H1 (cell line): ENCODE measurements at regions not wholly inside any gene's neighbourhood (a gene's known extent, or its start where the extent isn't known, plus 50 kb on each side); places are given as distances from the start of the nearest gene placed in this dataset.

ENCODE experiments used
- CTCF ChIA-PET: fragments of 300-600 bp; sonication (Branson Sonifier 250); formaldehyde crosslinking; loops from one replicate; lab custom pipeline; 2021; ENCODE audit not compliant: partially characterized antibody; lab: Charles Lee
- POLR2A ChIA-PET: fragments of 300-600 bp; sonication (Branson Sonifier 250); formaldehyde crosslinking; loops from one replicate; lab custom pipeline; 2021; ENCODE audit warnings: inconsistent platforms; ENCODE audit not compliant: partially characterized antibody; lab: Charles Lee
- DNase-seq, 2 experiments: peaks; one replicate each; pipeline versions ENCODE4 v3.0.0 to v3.0.0-alpha.2; 2010 to 2022; ENCODE audit warnings: low spot score in 2 of 2, low read depth in 1 of 2, mixed read lengths in 1 of 2
- FAIRE-seq: peaks from 2 replicates; lab custom pipeline; 2011; peaks lifted over from hg19 to GRCh38; lab: Jason Lieb, UNC
- H2AFZ ChIP-seq: 2 replicates; pipeline ENCODE4 v1.8.1; 2012; ENCODE audit warnings: low read length, inconsistent platforms
- H2AK5ac ChIP-seq: 2 replicates; pipeline ENCODE4 v1.6.1; 2013; ENCODE audit warnings: low read depth, low read length
- H2BK120ac ChIP-seq: replicated peaks from 2 replicates; pipeline ENCODE3; 2013; ENCODE audit warnings: low read depth, low read length, inconsistent platforms
- H2BK12ac ChIP-seq: 2 replicates; pipeline ENCODE4 v1.6.1; 2013; ENCODE audit warnings: low read depth, low read length
- H2BK15ac ChIP-seq: 2 replicates; pipeline ENCODE4 v1.6.1; 2013; ENCODE audit warnings: low read length
- H2BK20ac ChIP-seq: 2 replicates; pipeline ENCODE4 v1.6.1; 2013; ENCODE audit warnings: low read length
- H2BK5ac ChIP-seq: 2 replicates; pipeline ENCODE4 v1.6.1; 2013; ENCODE audit warnings: low read depth, low read length
- H3K14ac ChIP-seq: 2 replicates; pipeline ENCODE4 v1.6.1; 2013; ENCODE audit warnings: inconsistent platforms; ENCODE audit not compliant: insufficient read length
- H3K18ac ChIP-seq: 2 replicates; pipeline ENCODE4 v1.6.1; 2013; ENCODE audit warnings: low read length; ENCODE audit errors: extremely low read depth
- H3K23ac ChIP-seq: 2 replicates; pipeline ENCODE4 v1.6.1; 2013; ENCODE audit warnings: inconsistent platforms; ENCODE audit not compliant: insufficient read length
- H3K23me2 ChIP-seq: 2 replicates; pipeline ENCODE4 v1.6.1; 2013; ENCODE audit warnings: low read depth, low read length
- H3K27ac ChIP-seq: 2 replicates; pipeline ENCODE4 v1.6.1; 2011; ENCODE audit warnings: low read depth, low read length, inconsistent platforms
- H3K27me3 ChIP-seq, 4 experiments: replicated peaks in 1 of 4; 1 replicate in 1 of 4; 2 replicates in 3 of 4; pipeline versions ENCODE4 v1.6.1 to v1.8.1; 2011 to 2013; ENCODE audit warnings: low read length in 3 of 4, mild to moderate bottlenecking in 3 of 4, inconsistent platforms in 2 of 4, mixed read lengths in 2 of 4, moderate library complexity in 1 of 4; ENCODE audit not compliant: control insufficient read depth in 3 of 4, insufficient read depth in 3 of 4; ENCODE audit errors: extremely low read depth in 1 of 4
- H3K36me3 ChIP-seq, 4 experiments: 2 replicates each; pipeline versions ENCODE4 v1.6.1 to v1.8.1; 2011 to 2013; ENCODE audit warnings: mild to moderate bottlenecking in 4 of 4, low read length in 3 of 4, moderate library complexity in 2 of 4, control low read depth in 1 of 4, inconsistent platforms in 1 of 4; ENCODE audit not compliant: insufficient read depth in 4 of 4, control insufficient read depth in 2 of 4
- H3K4ac ChIP-seq: replicated peaks from 2 replicates; pipeline ENCODE3; 2013; ENCODE audit warnings: low read length, low read depth, mixed read lengths, inconsistent platforms; ENCODE audit not compliant: insufficient read length
- H3K4me1 ChIP-seq, 4 experiments: replicated peaks in 1 of 4; 1 replicate in 1 of 4; 2 replicates in 3 of 4; pipeline versions ENCODE4 v1.6.1 to v1.8.1; 2011 to 2013; ENCODE audit warnings: low read length in 3 of 4, inconsistent platforms in 2 of 4, mixed read lengths in 1 of 4; ENCODE audit not compliant: insufficient read depth in 4 of 4, control insufficient read depth in 3 of 4
- H3K4me2 ChIP-seq, 2 experiments: 2 replicates each; pipeline versions ENCODE4 v1.6.1 to v1.8.1; 2011 to 2013; ENCODE audit warnings: low read depth in 2 of 2, low read length in 2 of 2, control low read depth in 1 of 2, inconsistent platforms in 1 of 2, mild to moderate bottlenecking in 1 of 2; ENCODE audit not compliant: insufficient read depth in 1 of 2
- H3K4me3 ChIP-seq, 4 experiments: fragments of 200-600, 300-600 bp in 1 of 4; sonication (generic), shearing (Covaris generic), sonication (Bioruptor Twin) in 1 of 4; 2 replicates each; pipeline versions ENCODE4 v1.5.1 to v1.8.1; 2011 to 2016; ENCODE audit warnings: low read length in 4 of 4, low read depth in 3 of 4, control low read depth in 2 of 4, inconsistent platforms in 2 of 4, mild to moderate bottlenecking in 2 of 4, mixed read lengths in 1 of 4, moderate library complexity in 1 of 4; ENCODE audit not compliant: insufficient read depth in 2 of 4; ENCODE audit errors: extremely low read depth in 1 of 4
- H3K56ac ChIP-seq: replicated peaks from 2 replicates; pipeline ENCODE3; 2013; ENCODE audit warnings: low read depth, mild to moderate bottlenecking, mixed read lengths, low read length, inconsistent platforms; ENCODE audit not compliant: insufficient read length
- H3K79me1 ChIP-seq: 2 replicates; pipeline ENCODE4 v1.6.1; 2013; ENCODE audit warnings: low read depth, low read length, control low read depth
- H3K79me2 ChIP-seq, 2 experiments: 2 replicates each; pipeline versions ENCODE4 v1.6.1 to v1.8.1; 2012 to 2013; ENCODE audit warnings: low read length in 2 of 2, mild to moderate bottlenecking in 2 of 2, inconsistent platforms in 1 of 2; ENCODE audit not compliant: insufficient read depth in 2 of 2, control insufficient read depth in 1 of 2
- H3K9ac ChIP-seq, 4 experiments: replicated peaks in 1 of 4; 1 replicate in 1 of 4; 2 replicates in 3 of 4; pipeline versions ENCODE4 v1.6.1 to v1.8.1; 2011 to 2013; ENCODE audit warnings: low read depth in 3 of 4, low read length in 3 of 4, control low read depth in 2 of 4, mild to moderate bottlenecking in 2 of 4, moderate library complexity in 2 of 4, inconsistent platforms in 1 of 4; ENCODE audit errors: extremely low read depth in 1 of 4
- H3K9me3 ChIP-seq, 2 experiments: 2 replicates each; pipeline versions ENCODE4 v1.6.1 to v1.8.1; 2012 to 2013; ENCODE audit warnings: mild to moderate bottlenecking in 2 of 2, moderate library complexity in 2 of 2, control low read depth in 1 of 2, inconsistent platforms in 1 of 2, low read depth in 1 of 2, low read length in 1 of 2, mixed read lengths in 1 of 2; ENCODE audit not compliant: insufficient read depth in 2 of 2
- H4K20me1 ChIP-seq, 2 experiments: replicated peaks in 1 of 2; 2 replicates each; pipeline versions ENCODE3 to v1.8.1; 2011 to 2013; ENCODE audit warnings: inconsistent platforms in 2 of 2, low read length in 2 of 2, mild to moderate bottlenecking in 1 of 2; ENCODE audit not compliant: insufficient read depth in 2 of 2, control insufficient read depth in 1 of 2
- H4K5ac ChIP-seq: 2 replicates; pipeline ENCODE4 v1.6.1; 2013; ENCODE audit warnings: low read length, low read depth, mixed read lengths, inconsistent platforms; ENCODE audit not compliant: insufficient read length
- H4K8ac ChIP-seq: 2 replicates; pipeline ENCODE4 v1.8.0; 2013; ENCODE audit warnings: mild to moderate bottlenecking, moderate library complexity, low read length, inconsistent platforms; ENCODE audit not compliant: insufficient read depth; ENCODE audit errors: extremely low read depth
- H4K91ac ChIP-seq: replicated peaks from 2 replicates; pipeline ENCODE3; 2013; ENCODE audit warnings: low read length, mixed read lengths, inconsistent platforms; ENCODE audit not compliant: insufficient read length
- WGBS, 2 experiments: shearing (Covaris generic) in 1 of 2; methylation state at CpG; one replicate each; pipeline versions ENCODE4 v1.1.6 to v1.1.7; 2013 to 2015; ENCODE audit warnings: low lambda C conversion rate in 2 of 2, mixed read lengths in 2 of 2, inconsistent platforms in 1 of 2, low coverage in 1 of 2, missing lambda C conversion rate in 1 of 2; ENCODE audit not compliant: insufficient replicate concordance in 2 of 2, insufficient coverage in 1 of 2, insufficient read length in 1 of 2; ENCODE audit errors: extremely low coverage in 1 of 2, missing lambda C conversion rate in 1 of 2; 5-methylcytosine and 5-hydroxymethylcytosine counted together

GRCh38 chr22:49514641-49515040 is 313.0 kb downstream of the BRD1 start:
- Histone ChIP-seq H4K8ac (no peak overlapping the region), H3K4me2 (no peak overlapping the region), H3K27me3 (no peaks in the 10 kb centered on the region), H3K4me3 (no peak overlapping the region), H3K4me1 (peaks cover 4 to 15% (median 8%) of the 10 kb centered on the region in 4 experiments; a peak in 6 of 7 replicates), H3K14ac (no peak overlapping the region), H3K27ac (no peak overlapping the region), H3K4ac (no peak overlapping the region), H4K91ac (peak overlapping the region; percentile 86), H2BK120ac (peak overlapping the region; percentile 57), H3K56ac (no peak overlapping the region), H4K5ac (peak overlapping the region; percentile 15), H2BK12ac (peak overlapping the region; percentile 78; the same call in 1 of the 2 replicates), H4K20me1 (no peaks in the 10 kb centered on the region), H2AFZ (no peak overlapping the region), H3K9ac (no peak overlapping the region), H2AK5ac (no peak overlapping the region), H3K79me2 (no peaks in the 10 kb centered on the region), H3K9me3 (no peaks in the 10 kb centered on the region; a peak in 1 of 4 replicates), H2BK20ac (peak overlapping the region; percentile 50; the same call in 1 of the 2 replicates), H3K18ac (peak overlapping the region; percentile 26; the same call in 1 of the 2 replicates), H3K23me2 (peaks cover 6% of the 10 kb centered on the region), H3K23ac (no peak overlapping the region), H3K79me1 (no peaks in the 10 kb centered on the region), H2BK5ac (0 out of 2 replicates have a peak overlapping the region, but pooled peaks have one; percentile 35), H3K36me3 (no peaks in the 10 kb centered on the region), H2BK15ac (0 out of 2 replicates have a peak overlapping the region, but pooled peaks have one; percentile 92)
- DNase-seq (no peak), FAIRE-seq (no peak)
- ChIA-PET CTCF (interaction anchor here (0.6 to 2.0 kb wide), 4 partner anchors 20 to 121 kb away, joined by 4 to 8 read pairs (median 4); no protein-coding TSS in a partner anchor), POLR2A (no interaction called here)
- WGBS, 2 experiments: 90% methylated on average over 10 of the region's 10 CpGs; no CpG with 5 or more reads in 1 of the 2 experiments
